Jurkat, Clone E6-1 (cell line): ENCODE measurements at regions not wholly inside any gene's neighbourhood (a gene's known extent, or its start where the extent isn't known, plus 50 kb on each side); places are given as distances from the start of the nearest gene placed in this dataset.

Experiments
- DNase-seq: peaks from one replicate; pipeline ENCODE4 v3.0.0-alpha.2; 2011; ENCODE audit warnings: low read depth, low spot score
- H3K4me3 ChIP-seq: 2 replicates; pipeline ENCODE4 v1.5.1; 2011; ENCODE audit warnings: mild to moderate bottlenecking, low read length, control low read depth, moderate library complexity

DNA sequence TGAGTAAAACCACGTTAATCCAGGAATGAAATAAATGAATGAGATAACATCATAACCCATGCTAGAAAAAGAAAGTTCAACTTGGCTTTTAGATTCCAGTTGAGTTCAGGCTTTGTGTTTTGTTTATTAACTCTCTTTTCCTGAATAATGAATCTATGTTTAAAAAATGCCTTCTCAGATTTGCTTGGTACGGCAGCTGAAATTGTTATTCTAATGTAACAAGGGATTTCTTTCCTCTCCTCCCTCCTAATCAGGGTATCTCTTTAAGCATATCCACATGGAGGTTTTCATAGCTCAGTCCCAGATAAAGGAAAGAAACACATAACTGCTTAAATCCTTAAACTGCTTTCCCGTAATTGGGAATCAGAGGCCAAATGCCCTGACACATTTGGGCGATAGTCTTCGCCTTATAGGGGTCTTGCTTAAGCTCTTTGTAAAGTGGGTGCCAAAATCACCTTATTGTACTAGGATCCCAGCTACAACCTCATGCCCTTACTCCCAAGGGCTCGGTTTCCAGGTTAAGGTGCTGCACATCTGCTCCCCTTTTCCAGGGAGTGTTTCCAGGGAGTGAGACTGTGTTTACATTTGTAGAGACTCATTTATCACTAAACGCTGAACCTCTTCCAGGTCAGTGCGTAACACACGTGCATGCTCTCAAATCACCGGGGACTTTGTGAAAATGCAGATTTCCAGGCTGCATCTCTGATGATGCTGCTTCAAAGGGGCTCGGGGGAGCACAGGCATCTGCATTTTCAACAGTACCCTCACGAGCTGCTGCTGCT, 142.8 kb upstream of the FOXF1 start:
- H3K4me3 ChIP-seq: no peak overlapping the region
- no peak for DNase-seq

DNA sequence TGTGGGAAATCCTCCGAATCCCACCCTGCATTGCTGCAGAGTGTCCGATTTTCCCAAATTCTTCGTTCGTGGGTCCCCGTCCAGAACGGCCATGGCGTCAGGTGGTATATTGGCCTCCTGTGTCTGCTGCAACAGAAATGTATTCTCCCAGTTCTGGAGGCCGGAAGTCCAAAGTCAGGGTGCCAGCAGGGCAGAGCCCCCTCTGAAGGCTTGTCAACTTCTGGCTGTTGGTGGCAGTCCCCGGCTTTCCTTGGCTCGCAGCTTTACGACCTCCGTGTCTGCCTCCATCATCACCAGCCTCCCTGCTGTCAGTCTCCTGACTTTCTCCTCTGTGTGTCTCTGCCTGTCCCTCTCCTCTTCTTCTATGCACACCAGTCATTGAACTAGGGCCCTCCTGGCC, 142.1 kb upstream of the FOXF1 start:
- no peak for DNase-seq
- H3K4me3 ChIP-seq: no peak overlapping the region

DNA sequence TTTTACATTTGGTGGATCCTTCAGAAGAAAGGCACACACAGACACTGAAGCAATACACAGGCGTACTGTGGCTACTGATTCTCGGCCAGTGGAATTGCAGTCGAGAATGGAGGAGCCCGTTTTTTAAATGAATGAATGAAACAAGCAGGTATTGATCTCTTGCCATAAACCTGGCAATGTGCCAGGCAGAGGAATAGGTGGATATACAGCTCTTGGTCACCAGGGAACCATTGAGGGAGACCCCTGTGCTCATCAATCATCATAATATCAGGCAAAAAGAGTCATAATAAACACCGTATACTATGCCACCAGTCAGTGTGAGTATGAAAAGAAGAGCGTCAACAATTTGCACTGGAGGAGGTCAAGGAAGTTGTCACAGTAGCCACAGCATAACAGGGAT, 140.3 kb upstream of the FOXF1 start:
- no peak overlapping the region for H3K4me3 ChIP-seq

DNA sequence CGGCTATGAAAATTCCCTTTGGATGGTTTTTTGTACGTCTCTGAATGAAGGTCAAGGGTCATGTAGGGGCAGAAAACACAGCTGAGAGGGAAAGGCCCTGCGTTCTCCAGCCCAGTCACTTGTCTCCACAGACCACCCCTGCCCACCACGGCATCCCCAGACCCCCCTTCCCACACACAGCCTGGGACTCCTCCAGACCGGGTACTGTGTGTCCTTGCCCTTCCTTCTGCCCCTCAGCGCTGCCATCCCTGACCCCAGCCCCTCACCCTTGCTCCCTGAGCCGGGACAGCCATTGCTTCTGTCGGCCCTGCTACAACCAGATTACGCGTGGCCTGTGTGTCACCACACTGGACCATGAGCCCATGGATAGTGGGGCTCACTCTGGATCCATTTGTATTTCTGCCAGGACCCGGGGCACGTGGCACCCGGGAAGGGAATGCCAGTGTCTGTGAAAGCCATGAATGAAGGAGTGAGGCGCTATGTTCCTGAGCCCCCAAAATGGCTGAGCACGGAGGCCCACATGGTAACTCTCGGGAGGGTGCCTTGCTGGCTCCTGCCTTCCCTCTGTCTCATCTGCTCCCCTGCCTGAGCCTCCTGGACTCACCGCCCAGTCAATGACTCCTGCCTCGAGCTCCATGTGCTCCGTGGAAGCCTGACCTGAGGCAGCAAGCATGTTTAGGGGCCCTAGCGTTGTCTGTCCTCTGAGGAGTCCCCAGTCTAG, 139.1 kb upstream of the FOXF1 start:
- H3K4me3 ChIP-seq: no peak overlapping the region
- DNase-seq: no peak

More for the DNA sequence above, 140.3 kb upstream of the FOXF1 start:
- DNase-seq: no peak

DNA sequence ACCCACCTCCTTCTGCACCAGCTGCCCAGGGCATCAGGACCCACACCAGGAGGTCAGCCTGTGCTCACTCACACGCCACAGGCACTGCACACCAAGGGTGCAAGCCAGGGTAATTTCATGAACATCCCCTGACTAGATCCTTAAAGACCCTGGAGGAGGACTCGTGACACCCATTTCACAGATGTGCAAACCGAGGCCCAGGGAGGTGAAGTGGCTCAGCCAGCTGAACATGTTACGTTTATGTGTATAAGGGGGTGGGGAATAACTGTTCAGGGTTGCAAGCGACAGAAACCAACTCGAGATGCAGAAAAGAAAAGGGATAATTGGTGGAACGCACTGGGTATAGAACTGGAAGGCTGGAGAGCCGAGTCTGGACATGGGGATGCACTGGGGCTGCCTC, 138.1 kb upstream of the FOXF1 start:
- no peak overlapping the region for H3K4me3 ChIP-seq
- no peak for DNase-seq

DNA sequence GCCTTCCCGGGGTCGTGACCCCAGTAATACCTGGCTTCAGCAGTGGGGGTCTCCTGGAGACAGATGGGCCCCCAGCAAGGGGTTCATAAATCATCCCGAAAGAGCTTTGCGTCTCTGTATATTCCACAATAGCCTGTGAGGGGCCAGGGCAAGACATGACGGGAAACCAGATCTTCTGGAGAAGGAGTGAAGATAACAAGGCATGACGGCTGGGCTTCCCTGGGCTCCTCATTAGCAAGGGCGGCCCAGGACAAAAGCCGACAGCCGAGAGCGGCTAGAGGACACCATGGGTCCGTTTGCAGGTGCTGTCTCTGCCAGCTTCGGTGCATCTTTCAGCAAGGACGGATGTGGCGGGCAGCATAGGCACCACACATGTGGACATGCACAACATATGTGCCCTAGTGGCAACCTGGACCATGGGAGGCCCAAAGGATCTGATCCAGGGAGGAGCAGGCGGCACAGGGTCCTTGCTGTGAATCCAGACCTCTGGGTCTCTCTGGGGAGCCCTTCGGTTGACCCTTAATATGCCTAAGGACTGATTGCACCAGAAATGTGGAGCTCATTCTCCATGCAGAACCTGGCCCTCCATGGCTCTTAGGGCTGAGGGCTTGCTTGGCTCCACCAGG, 136.9 kb upstream of the FOXF1 start:
- DNase-seq: no peak
- H3K4me3 ChIP-seq: no peak overlapping the region

DNA sequence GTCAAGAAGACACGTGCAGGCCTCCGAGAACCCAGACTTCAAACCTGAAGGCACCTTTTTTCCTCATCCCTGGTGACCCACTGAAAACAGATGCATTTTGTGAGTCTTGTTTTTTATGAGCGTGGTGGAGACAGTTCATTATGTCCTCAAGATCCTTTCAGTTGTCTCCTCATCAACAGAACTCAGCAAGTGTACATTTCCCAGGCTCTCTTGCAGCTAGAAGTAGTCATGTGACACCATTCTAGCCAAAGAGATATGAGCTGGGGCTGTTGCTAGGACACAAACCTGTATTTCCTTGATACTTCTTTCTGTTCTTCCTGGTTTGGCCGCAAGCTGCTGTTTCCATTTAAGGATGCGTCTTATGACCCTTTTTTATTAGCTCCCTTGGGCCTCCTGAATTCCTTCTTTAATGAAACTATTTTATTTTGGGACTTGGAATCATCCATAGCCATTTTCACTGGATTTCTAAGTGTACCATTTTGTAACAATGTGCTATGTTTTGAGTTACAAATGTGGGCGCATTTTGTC, 135.7 kb upstream of the FOXF1 start:
- no peak overlapping the region for H3K4me3 ChIP-seq
- no peak for DNase-seq

DNA sequence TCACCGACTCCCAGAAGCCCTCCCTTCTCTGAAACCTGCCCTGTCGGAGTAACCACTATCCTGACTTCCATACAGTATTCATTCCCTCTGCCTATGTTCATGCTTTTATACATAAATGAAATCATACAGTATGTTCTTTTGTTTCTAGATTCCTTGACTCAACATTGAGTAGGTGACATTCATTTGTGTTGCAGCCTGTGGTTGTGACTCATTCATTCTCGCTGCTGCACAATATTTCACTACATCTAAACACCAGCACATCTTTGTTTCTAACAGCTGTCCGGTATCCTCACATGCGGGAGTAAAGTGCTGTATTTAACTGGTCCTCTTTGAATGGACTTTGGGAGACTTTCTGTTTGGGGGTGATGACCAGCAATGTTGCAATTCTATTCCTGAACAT, 135.0 kb upstream of the FOXF1 start:
- no peak for DNase-seq

DNA sequence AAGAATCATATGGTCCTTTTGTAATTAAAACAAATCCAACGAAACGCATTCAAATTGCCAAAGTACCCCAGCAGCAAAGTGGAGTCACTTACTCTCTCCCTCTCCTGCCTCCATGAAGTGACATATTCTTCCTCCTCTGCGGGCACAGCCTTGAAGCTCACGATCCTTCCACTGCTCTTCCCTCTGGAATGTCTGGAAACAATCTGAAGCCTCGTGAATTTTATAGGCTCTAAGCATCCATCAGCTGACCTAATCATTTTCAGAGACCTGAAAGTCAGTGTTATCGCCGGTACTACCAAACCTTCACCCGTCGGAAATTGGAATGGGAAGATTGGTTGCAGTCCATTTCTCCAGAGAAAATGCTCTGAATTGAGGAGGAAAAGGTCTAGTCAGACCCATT, 134.5 kb upstream of the FOXF1 start:
- no peak overlapping the region for H3K4me3 ChIP-seq
- no peak for DNase-seq

More for the DNA sequence above, 135.0 kb upstream of the FOXF1 start:
- no peak overlapping the region for H3K4me3 ChIP-seq

DNA sequence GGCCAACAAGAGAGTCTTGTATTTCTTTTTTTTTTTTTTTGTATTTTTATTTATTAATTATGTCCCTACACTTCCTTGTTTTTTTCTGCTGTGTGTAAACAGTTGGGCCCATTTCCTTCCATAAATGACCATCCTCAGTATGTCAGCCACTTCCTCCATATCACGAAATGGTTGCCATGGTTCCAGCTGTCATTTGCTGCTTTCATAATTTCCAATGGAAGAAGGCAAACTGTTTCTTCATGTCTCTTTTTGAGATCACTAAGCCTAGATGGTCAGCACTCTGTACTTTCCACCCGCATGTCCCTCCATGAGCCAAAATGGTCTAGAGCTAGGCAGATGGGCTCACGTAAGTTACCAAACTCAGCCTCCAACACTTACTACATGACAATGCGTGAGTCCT, 133.5 kb upstream of the FOXF1 start:
- H3K4me3 ChIP-seq: no peak overlapping the region
- no peak for DNase-seq

DNA sequence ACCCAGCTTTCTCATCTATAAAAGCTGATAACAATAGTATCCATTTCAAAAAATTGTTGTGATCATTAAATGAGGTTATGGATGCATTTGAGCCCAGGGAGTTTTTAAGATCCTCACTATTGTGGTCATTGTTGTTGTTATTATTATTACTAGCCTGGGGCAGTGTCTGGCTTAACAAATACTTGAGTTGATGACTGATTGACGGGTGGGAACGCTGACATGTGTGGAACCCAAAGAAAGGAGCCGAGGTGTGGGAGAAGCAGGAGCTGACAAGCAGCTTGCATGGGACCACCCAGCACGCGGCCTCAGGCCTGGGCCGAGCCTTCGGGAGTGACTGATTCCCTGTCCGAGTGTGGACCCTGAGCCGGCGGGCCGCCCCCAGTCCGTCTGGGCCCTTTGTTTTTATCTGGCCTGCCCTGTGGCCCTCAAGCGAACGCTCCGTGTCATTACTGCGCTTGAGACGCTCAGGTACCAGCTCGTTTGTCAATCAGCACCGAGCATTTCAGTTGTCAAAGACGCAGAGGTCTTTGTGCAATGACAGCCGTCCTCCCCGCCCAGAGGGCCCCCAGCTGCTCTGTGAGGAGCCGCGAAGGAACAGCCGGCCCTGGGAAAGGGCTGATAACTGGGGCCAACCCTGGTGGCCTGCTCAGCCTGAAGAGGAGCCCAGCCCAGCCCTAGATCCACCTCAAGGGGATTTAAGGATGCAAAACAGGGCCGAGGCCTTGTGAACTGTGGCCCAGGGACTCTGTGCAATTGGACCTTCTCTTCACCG, 132.9 kb upstream of the FOXF1 start:
- no peak for DNase-seq
- H3K4me3 ChIP-seq: no peak overlapping the region

DNA sequence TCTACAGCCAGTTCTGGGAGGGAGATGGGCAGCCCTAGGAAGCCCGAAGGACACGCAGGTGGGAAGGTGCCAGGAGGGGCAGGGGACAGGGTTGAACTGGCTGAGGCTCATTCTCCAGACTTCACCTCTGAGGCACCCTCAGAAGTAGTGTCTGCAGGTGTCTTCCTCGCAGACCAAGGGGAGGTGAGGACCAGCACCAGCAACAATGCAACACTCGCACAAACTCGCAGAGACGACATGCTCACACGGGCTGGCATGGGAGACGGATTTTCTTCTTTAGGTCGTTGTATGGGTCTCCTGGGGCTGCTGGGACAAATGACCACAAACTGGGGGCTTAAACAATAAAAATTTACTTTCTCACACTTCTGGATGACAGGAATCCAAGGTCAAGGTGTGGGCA, 132.2 kb upstream of the FOXF1 start:
- H3K4me3 ChIP-seq: no peak overlapping the region
- no peak for DNase-seq

DNA sequence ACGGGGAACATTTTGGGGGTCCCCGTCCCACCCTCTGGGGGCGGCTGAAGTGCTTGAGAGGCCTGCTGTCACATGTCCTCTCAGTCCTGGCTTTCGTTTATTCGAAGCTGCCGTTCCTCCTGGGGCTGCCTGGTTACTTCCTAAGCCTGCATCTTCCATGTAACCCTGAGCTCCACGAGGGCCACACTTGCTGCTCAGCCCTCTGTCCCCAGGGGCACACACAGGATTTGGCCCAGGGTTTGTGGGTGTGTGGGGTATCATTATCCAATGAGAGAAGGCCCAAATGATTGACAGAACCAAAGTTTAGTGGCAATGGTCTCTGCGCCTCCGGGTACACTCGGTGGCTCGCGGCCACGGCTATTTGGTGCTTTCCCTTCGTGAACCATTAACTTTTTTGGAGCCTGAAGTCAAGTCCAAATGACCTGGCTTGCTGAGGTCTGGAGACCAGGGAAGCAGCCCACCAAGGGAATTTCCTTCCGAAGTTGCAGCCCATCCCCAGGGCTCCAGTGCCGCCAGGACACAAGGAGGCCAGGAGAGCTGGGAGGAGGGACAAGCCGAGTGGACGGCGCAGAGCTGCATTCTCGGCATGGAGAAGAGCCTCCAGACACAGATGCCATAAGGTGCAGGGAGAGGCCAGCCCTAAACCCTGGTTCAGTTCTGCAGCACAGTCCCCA, 131.4 kb upstream of the FOXF1 start:
- no peak for DNase-seq
- H3K4me3 ChIP-seq: no peak overlapping the region

DNA sequence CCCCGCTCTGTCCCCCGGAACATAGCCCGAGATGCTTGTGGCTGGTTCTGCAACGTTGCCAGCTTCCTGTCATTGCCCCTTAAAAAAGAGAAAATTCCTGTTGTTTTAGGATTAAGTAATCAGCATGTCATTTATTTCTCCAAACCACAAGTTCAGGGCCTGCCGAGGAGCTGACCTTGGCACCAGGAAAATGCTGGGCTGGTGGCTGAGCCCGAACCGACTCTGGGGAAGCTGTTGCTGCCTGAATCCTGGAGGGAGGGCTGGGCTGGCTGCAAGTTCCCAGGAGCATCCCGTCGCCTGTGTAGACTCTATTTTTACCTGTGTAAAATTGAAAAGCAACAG, 130.9 kb upstream of the FOXF1 start:
- no peak for DNase-seq
- no peak overlapping the region for H3K4me3 ChIP-seq

DNA sequence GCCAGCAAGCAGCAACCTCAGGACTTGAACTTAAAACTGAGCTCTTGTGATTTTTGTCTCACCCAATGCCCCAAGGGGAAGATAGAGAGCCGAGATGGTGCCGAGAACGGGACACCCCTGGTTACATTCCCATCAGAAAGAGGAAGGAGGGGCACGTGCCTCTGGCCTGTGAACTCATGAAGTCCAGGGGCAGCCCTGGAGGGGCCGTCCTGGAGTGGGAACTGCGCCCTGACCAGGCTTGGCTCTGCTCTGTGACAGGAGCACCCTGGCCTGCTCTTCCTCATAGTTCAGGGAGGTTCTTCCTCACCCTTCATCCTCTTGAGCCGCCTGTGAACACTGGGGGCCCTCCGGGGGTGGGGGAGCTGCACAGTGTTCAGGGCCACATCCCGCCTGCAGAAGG, 130.3 kb upstream of the FOXF1 start:
- H3K4me3 ChIP-seq: no peak overlapping the region
- DNase-seq: no peak

DNA sequence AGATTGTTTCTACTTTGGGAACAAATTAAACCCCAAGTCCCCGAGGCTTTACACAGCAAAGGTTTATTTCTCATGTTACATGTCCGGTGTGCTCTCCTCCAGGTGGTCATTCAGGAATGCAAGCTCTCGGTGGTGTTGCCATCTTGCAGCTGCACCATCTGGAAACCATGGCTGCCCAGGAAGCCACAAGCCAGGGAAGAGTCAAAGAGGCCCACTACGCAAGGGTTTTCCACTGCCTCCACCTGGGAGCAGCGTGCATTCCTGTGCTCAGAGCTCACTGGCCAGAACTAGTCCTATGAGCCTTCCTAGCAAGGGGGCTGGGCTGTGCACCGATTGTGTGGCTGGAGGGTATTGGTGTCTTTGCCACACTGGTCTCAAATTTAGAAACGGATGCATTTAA, 128.8 kb upstream of the FOXF1 start:
- DNase-seq: no peak
- no peak overlapping the region for H3K4me3 ChIP-seq

DNA sequence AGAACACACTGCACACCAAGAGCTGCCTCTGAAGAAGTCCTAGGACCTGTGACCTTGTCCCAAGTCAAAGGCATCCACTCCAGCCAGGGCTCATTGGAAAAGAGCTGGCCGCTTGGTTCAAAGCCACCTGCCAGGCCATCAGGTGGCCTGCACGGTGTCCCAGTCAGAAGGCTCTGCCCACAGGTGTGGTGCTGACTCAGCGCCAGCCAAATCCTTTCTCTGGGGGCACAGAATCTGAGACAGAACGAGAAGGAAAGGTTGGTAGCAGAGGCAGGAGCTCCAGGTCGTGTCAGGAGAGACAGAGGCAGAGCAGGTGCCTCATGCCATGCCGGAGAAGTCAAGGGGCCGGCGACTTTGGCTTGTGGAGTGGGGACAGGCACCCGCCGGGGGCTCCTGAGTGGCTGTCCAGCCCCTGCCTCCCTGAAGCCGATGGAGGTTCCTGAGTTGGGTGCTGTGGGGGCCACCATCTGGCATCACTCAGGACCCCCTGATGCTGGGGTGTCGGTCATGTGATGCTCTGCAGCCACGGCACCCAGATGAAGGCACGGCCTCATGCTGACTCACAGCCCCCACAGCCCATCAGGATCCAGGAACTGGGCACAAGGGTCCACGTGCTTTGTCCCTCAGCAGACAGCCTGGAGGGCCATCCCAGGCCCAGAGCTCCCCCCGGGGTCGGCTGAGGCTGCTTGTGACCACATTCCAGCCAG, 128.1 kb upstream of the FOXF1 start:
- H3K4me3 ChIP-seq: no peak overlapping the region
- DNase-seq: no peak

DNA sequence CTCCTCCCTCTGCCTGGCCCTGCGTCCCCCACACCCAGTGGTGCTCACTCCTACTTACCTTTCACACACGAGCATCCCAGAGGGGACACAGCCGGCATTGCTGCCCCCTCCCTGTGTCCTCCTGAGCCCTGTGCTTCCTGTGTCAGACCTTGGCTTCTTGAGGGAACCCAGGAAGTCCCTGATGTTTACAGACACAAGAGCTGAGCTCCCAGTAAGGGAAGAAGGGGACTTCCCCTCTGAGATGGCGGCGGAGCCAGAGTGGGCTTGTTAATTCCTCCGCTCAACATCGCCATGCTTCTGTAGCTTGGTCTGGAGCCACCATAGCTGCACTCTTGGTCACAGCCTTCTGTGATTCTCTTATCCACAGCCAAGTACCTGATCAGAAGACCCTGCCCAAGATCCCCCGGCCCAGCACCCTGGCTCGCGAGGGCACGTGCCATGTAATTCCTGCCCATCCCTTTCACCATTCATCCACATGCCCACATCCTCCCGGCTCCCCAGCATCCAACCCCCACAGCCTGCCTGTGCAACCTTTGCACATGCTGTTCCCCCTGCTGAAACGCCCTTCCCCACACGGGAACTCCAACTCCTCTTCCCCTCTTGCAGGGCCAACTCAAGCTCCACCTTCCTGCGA, 127.4 kb upstream of the FOXF1 start:
- DNase-seq: no peak
- no peak overlapping the region for H3K4me3 ChIP-seq
